ENCODE measurements at regions not wholly inside any gene's neighbourhood (a gene's known extent, or its start where the extent isn't known, plus 50 kb on each side); places are given as distances from the start of the nearest gene placed in this dataset.

DNA sequence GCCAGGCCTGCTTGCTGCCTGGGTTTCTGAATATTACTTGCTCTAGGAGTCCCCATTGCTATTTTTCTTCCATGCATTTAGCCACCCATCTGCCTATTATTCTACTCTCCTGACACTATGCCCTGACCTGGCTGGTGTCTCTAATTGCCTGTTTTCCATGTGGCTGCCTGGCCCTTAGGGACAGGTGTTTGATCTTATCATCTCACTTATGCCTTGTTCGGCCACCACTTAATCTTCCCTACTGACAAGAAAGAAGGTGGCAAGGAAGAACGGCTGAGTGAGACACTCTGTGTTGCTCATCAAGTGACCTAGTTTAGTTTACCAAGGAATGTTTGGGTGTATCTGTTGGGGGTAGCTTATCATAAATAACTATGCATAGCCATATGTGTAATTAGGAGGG, 50.4 kb upstream of the RAPH1 start:
- Histone ChIP-seq H3K27me3 (ENCODE audit: control insufficient read depth, insufficient read depth, low read length) (no peaks in the 10 kb centered on the region), H3K36me3 (ENCODE audit: control insufficient read depth, insufficient read depth, low read length) (no peaks in the 10 kb centered on the region), H3K4me3 (ENCODE audit: low read depth, low read length) (no peak overlapping the region)
- ChIA-PET POLR2A (no interaction called here), CTCF (no interaction called here)
- no peak for DNase-seq (ENCODE audit: low read depth)
- TF ChIP-seq, protein P1, sequence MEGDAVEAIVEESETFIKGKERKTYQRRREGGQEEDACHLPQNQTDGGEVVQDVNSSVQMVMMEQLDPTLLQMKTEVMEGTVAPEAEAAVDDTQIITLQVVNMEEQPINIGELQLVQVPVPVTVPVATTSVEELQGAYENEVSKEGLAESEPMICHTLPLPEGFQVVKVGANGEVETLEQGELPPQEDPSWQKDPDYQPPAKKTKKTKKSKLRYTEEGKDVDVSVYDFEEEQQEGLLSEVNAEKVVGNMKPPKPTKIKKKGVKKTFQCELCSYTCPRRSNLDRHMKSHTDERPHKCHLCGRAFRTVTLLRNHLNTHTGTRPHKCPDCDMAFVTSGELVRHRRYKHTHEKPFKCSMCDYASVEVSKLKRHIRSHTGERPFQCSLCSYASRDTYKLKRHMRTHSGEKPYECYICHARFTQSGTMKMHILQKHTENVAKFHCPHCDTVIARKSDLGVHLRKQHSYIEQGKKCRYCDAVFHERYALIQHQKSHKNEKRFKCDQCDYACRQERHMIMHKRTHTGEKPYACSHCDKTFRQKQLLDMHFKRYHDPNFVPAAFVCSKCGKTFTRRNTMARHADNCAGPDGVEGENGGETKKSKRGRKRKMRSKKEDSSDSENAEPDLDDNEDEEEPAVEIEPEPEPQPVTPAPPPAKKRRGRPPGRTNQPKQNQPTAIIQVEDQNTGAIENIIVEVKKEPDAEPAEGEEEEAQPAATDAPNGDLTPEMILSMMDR (IDR thresholded peaks at IDR 0.05; ENCODE audit: insufficient read depth, low read depth, low read length) = no peak

DNA sequence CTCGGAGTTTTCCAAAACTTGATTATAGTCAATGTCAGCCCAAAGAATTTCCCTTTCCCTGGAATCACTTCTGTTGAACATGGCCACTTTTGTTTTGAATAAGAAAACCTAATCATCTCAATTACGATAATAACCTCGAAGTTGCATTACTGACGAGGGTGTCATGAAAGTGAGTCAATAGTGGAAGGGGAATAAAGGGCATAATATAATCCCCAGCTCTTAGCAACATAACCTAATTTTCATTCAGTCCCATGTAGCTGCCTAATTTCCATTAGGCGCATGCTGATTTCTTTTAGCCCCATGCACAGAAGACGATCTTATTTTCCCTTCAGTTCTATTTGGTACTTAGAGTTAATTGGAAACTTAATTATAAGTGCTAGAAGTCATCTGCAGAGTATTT, 51.1 kb upstream of the RAPH1 start:
- no peaks in the 10 kb centered on the region for H3K27me3 ChIP-seq (ENCODE audit: control insufficient read depth, insufficient read depth, low read length)
- no peak for DNase-seq (ENCODE audit: low read depth)
- ChIA-PET POLR2A (no interaction called here), CTCF (interaction anchor here (0.7 kb wide), 1 partner anchor 236 kb away, joined by 3 read pairs; no protein-coding TSS in a partner anchor)
- TF ChIP-seq, protein P1 (IDR thresholded peaks at IDR 0.05; ENCODE audit: insufficient read depth, low read depth, low read length) = no peak
- no peaks in the 10 kb centered on the region for H3K36me3 ChIP-seq (ENCODE audit: control insufficient read depth, insufficient read depth, low read length)
- H3K4me3 ChIP-seq (ENCODE audit: low read depth, low read length) = no peak overlapping the region

DNA sequence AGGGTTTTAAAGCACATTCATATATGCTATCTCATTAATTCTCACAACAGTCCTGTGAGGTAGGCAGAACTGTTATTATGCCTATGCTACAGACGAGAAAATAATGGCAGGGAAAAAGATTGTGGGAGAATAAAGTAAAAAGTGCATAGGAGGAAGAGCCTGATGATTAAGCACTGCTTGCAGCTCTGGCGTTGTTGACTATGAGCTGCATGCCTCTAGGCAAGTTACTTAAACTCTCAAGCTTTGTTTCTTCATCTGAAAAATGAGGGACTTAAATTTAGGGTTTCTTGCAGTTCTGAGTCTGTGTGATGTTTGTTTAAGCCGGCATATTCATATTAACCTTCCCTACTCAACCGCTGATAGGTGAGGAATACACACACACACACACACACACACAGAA, 51.6 kb upstream of the RAPH1 start:
- no peak for DNase-seq (ENCODE audit: low read depth)
- ChIA-PET CTCF (interaction anchor here (0.7 kb wide), 1 partner anchor 235 kb away, joined by 3 read pairs; no protein-coding TSS in a partner anchor), POLR2A (no interaction called here)
- TF ChIP-seq, protein P1 (IDR thresholded peaks at IDR 0.05; ENCODE audit: insufficient read depth, low read depth, low read length) = no peak
- no peaks in the 10 kb centered on the region for H3K36me3 ChIP-seq (ENCODE audit: control insufficient read depth, insufficient read depth, low read length)
- no peaks in the 10 kb centered on the region for H3K27me3 ChIP-seq (ENCODE audit: control insufficient read depth, insufficient read depth, low read length)
- H3K4me3 ChIP-seq (ENCODE audit: low read depth, low read length) = no peak overlapping the region

DNA sequence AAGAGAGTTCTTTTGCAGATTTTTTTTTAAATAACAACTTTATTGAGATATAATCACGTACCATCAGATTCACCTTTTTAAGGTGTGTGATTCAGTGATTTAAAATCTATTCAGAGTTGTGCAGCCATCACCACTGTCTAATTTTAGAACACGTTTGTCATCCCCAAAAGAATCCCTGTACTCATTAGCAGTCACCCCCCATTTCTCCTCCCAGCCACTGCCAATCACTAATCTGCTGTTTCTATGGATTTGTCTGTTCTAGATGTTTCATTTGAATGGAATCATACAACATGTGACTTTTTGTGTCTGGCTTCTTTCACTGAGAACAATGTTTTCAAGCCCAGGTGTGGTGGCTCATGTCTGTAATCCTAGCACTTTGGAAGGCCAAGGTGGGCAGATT, 55.4 kb upstream of the RAPH1 start:
- no peak overlapping the region for H3K4me3 ChIP-seq (ENCODE audit: low read depth, low read length)
- DNase-seq (ENCODE audit: low read depth) = no peak
- H3K27me3 ChIP-seq (ENCODE audit: control insufficient read depth, insufficient read depth, low read length) = no peaks in the 10 kb centered on the region
- TF ChIP-seq, protein P1 (IDR thresholded peaks at IDR 0.05; ENCODE audit: insufficient read depth, low read depth, low read length) = no peak
- ChIA-PET CTCF (no interaction called here), POLR2A (no interaction called here)
- H3K36me3 ChIP-seq (ENCODE audit: control insufficient read depth, insufficient read depth, low read length) = no peaks in the 10 kb centered on the region

DNA sequence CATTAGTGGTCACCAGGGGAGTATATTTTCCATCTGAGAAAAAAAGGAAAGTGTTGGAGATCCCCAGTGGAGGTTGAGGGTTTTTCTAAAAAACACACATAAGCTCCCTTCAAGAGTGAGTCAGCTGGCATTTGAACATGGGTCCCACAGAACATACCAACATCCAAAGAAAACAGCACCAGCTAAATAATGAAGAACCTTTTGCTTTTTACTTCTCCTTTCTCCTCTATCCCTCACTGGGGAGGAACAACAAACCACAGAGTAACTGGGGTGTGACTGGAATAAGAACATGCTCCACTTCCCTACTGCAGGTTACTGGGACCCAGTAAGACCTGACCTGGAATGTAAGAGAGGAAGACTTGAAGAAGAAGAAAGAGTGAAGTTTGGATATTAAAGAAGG, 56.5 kb upstream of the RAPH1 start:
- Histone ChIP-seq H3K27me3 (ENCODE audit: control insufficient read depth, insufficient read depth, low read length) (no peaks in the 10 kb centered on the region), H3K36me3 (ENCODE audit: control insufficient read depth, insufficient read depth, low read length) (no peaks in the 10 kb centered on the region), H3K4me3 (ENCODE audit: low read depth, low read length) (no peak overlapping the region)
- CTCF ChIA-PET = interaction anchor here (0.6 to 1.3 kb wide), 3 partner anchors 9 to 16 kb away, joined by 3 read pairs; no protein-coding TSS in a partner anchor
- DNase-seq (ENCODE audit: low read depth) = no peak
- TF ChIP-seq, protein P1 (IDR thresholded peaks at IDR 0.05; ENCODE audit: insufficient read depth, low read depth, low read length) = no peak
- POLR2A ChIA-PET = no interaction called here
